MV-4-11 (cell line): ENCODE measurements at regions not wholly inside any gene's neighbourhood (a gene's known extent, or its start where the extent isn't known, plus 50 kb on each side); places are given as distances from the start of the nearest gene placed in this dataset.
A peak's percentile ranks its signal among the peaks of the same experiment; 100 is the strongest.
"Not testable (repeated sequence)": the region's sequence is repeated elsewhere in the genome, so short reads cannot be mapped to it uniquely, and the experiment has no call there.

Experiments
- DNase-seq: peaks from one replicate; lab custom pipeline; 2025; lab: John Stamatoyannopoulos, UW

- DNase-seq = no peak
Measured at GRCh38 chr10:119996944-119997343, 104.4 kb downstream of the SEC23IP start.

GRCh38 chr10:119997429-119997828 lies 104.9 kb downstream of the SEC23IP start:
- peak; percentile 64 for DNase-seq

GRCh38 chr10:120002785-120003184 lies 110.3 kb downstream of the SEC23IP start:
- no peak for DNase-seq

- no peak for DNase-seq
Measured at GRCh38 chr10:120005207-120006201, 113.0 kb downstream of the SEC23IP start.

- DNase-seq = no peak
Measured at GRCh38 chr10:120007261-120007660, 114.7 kb downstream of the SEC23IP start.

- DNase-seq = no peak
Measured at GRCh38 chr10:120011359-120012130, 119.0 kb downstream of the SEC23IP start.

- no peak for DNase-seq
Measured at GRCh38 chr10:120012131-120012400, 119.5 kb downstream of the SEC23IP start.

- no peak for DNase-seq
Measured at GRCh38 chr10:120012566-120012965, 120.0 kb downstream of the SEC23IP start.

- DNase-seq = no peak
Measured at GRCh38 chr10:120014031-120014430, 121.5 kb downstream of the SEC23IP start.

GRCh38 chr10:120015064-120015463 lies 122.5 kb downstream of the SEC23IP start:
- DNase-seq = no peak

GRCh38 chr10:120016906-120017305 lies 124.4 kb downstream of the SEC23IP start:
- DNase-seq = no peak

GRCh38 chr10:120017733-120018417 lies 125.3 kb downstream of the SEC23IP start:
- no peak for DNase-seq

- DNase-seq = no peak
Measured at GRCh38 chr10:120018695-120019094, 126.2 kb downstream of the SEC23IP start.

- no peak for DNase-seq
Measured at GRCh38 chr10:120019568-120019967, 127.0 kb downstream of the SEC23IP start.

GRCh38 chr10:120022357-120022756 lies 129.8 kb downstream of the SEC23IP start:
- no peak for DNase-seq

GRCh38 chr10:120034236-120034635 lies 141.7 kb downstream of the SEC23IP start:
- no peak for DNase-seq

- peak; percentile 15 for DNase-seq
Measured at GRCh38 chr10:120039046-120039445, 146.5 kb downstream of the SEC23IP start.

GRCh38 chr10:120039826-120040225 lies 147.3 kb downstream of the SEC23IP start:
- peak; percentile 78 for DNase-seq

GRCh38 chr10:120041807-120042559 lies 149.5 kb downstream of the SEC23IP start:
- DNase-seq = peak; percentile 17

GRCh38 chr10:120042705-120043104 lies 150.2 kb downstream of the SEC23IP start:
- DNase-seq = peak; percentile 76

GRCh38 chr10:120047373-120047772 lies 154.8 kb downstream of the SEC23IP start:
- DNase-seq = not testable (repeated sequence)

GRCh38 chr10:120047926-120048325 lies 155.4 kb downstream of the SEC23IP start:
- DNase-seq = no peak
